ENCODE measurements at regions not wholly inside any gene's neighbourhood (a gene's known extent, or its start where the extent isn't known, plus 50 kb on each side); places are given as distances from the start of the nearest gene placed in this dataset.

- no peak overlapping the region for H3K4me2 ChIP-seq
- H3K9me3 ChIP-seq = no peaks in the 10 kb centered on the region
- H3K79me2 ChIP-seq (ENCODE audit: insufficient read depth) = no peaks in the 10 kb centered on the region
- H3K9me2 ChIP-seq = no peaks in the 10 kb centered on the region
- POLR2A ChIA-PET = no interaction called here
- H3K4me1 ChIP-seq (ENCODE audit: control insufficient read depth in 1 of 2, insufficient read depth in 2 of 2, low read depth in 1 of 2, low read length in 1 of 2) = peaks cover 0 to 3% of the 10 kb centered on the region in 2 experiments; a peak in 1 of 4 replicates
- H3K9ac ChIP-seq = no peak overlapping the region
- H3K36me3 ChIP-seq (replicated peaks in 1 of 2; ENCODE audit: control insufficient read depth in 1 of 2, insufficient read depth in 2 of 2, low read length in 1 of 2) = no peaks in the 10 kb centered on the region
- H3K27ac ChIP-seq (ENCODE audit: low read depth in 2 of 2, low read length in 1 of 2) = no peak overlapping the region
- no peak for TF ChIP-seq TCF12 (IDR thresholded peaks at IDR 0.05)
- no peak for TF ChIP-seq NFIC (IDR thresholded peaks at IDR 0.05; ENCODE audit: borderline replicate concordance)
- no peak for TF ChIP-seq TAF1 (IDR thresholded peaks at IDR 0.05; ENCODE audit: borderline replicate concordance, low read depth, low read length)
- TF ChIP-seq RFX5 (IDR thresholded peaks at IDR 0.05; ENCODE audit: low read length) = no peak
- no peak for TF ChIP-seq RXRA (IDR thresholded peaks at IDR 0.05; ENCODE audit: borderline replicate concordance, low read depth)
- TF ChIP-seq USF1 (IDR thresholded peaks at IDR 0.05; ENCODE audit: borderline replicate concordance, low read depth) = no peak
- TF ChIP-seq GATA2 (CRISPR knock-in tag; IDR thresholded peaks at IDR 0.05) = no peak
- TF ChIP-seq PBX3 (IDR thresholded peaks at IDR 0.05) = no peak
- TF ChIP-seq SIN3A (IDR thresholded peaks at IDR 0.05; ENCODE audit: borderline replicate concordance, low read depth, low read length) = no peak
- TF ChIP-seq, protein P1, sequence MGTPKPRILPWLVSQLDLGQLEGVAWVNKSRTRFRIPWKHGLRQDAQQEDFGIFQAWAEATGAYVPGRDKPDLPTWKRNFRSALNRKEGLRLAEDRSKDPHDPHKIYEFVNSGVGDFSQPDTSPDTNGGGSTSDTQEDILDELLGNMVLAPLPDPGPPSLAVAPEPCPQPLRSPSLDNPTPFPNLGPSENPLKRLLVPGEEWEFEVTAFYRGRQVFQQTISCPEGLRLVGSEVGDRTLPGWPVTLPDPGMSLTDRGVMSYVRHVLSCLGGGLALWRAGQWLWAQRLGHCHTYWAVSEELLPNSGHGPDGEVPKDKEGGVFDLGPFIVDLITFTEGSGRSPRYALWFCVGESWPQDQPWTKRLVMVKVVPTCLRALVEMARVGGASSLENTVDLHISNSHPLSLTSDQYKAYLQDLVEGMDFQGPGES (IDR thresholded peaks at IDR 0.05; ENCODE audit: low read depth, low read length) = no peak
- no peak for TF ChIP-seq POLR2AphosphoS5 (IDR thresholded peaks at IDR 0.05; ENCODE audit: low read depth, low read length)
- 42% methylated on average over 1 of the region's 1 CpG for WGBS (ENCODE audit: low lambda C conversion rate)
- H4K20me1 ChIP-seq (ENCODE audit: insufficient read depth) = no peaks in the 10 kb centered on the region
- H2AFZ ChIP-seq (ENCODE audit: low read depth) = no peak overlapping the region
- H3F3A ChIP-seq (replicated peaks; ENCODE audit: insufficient read depth) = no peaks in the 10 kb centered on the region
- H3K27me3 ChIP-seq (ENCODE audit: insufficient read depth) = 0 out of 2 replicates have a peak, but pooled peaks cover 4% of the 10 kb centered on the region
- CTCF ChIA-PET = interaction anchor here (1.1 to 1.7 kb wide), 3 partner anchors 9 to 17 kb away, joined by 3 to 4 read pairs (median 3); no protein-coding TSS in a partner anchor
- H3K4me3 ChIP-seq (ENCODE audit: low read depth in 2 of 2, low read length in 1 of 2) = no peak overlapping the region
- DNase-seq = no peak
Measured at GRCh38 chr11:116262370-116262769, 510.4 kb downstream of the BUD13 start.

DNA sequence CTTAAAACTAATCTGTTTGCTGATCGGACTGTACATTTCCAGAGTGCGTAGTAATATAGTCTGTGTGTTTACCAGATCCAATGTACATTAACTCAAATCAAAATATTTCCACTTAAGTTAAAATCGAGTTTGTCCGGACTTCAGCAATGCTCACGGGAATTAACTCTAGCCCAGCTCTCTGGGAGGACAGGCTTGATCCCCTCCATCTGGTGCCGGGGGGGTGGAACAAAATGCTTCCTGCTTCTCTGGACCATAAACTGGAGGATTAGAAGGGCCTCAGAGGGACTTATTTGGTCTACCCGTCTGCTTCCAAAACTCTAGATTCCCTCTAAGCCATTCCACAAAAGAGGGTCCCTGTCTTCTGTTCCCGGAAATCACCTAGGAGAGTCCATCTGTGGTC lies 511.2 kb downstream of the BUD13 start:
- Histone ChIP-seq H3K4me3 (ENCODE audit: low read depth in 2 of 2, low read length in 1 of 2) (no peak overlapping the region), H3K27ac (ENCODE audit: low read depth in 2 of 2, low read length in 1 of 2) (no peak overlapping the region), H4K20me1 (ENCODE audit: insufficient read depth) (no peaks in the 10 kb centered on the region), H3K9ac (no peak overlapping the region), H3K4me2 (no peak overlapping the region), H2AFZ (ENCODE audit: low read depth) (no peak overlapping the region), H3K79me2 (ENCODE audit: insufficient read depth) (no peaks in the 10 kb centered on the region), H3K27me3 (ENCODE audit: insufficient read depth) (0 out of 2 replicates have a peak, but pooled peaks cover 4% of the 10 kb centered on the region), H3K9me3 (no peaks in the 10 kb centered on the region), H3K9me2 (no peaks in the 10 kb centered on the region), H3K4me1 (ENCODE audit: control insufficient read depth in 1 of 2, insufficient read depth in 2 of 2, low read depth in 1 of 2, low read length in 1 of 2) (peaks cover 0 to 3% of the 10 kb centered on the region in 2 experiments; a peak in 1 of 4 replicates), H3F3A (replicated peaks; ENCODE audit: insufficient read depth) (no peaks in the 10 kb centered on the region), H3K36me3 (replicated peaks in 1 of 2; ENCODE audit: control insufficient read depth in 1 of 2, insufficient read depth in 2 of 2, low read length in 1 of 2) (no peaks in the 10 kb centered on the region)
- WGBS (ENCODE audit: low lambda C conversion rate) = 59% methylated on average over 8 of the region's 8 CpGs
- DNase-seq = no peak
- CTCF ChIA-PET = no interaction called here
- TF ChIP-seq NFIC (IDR thresholded peaks at IDR 0.05; ENCODE audit: borderline replicate concordance) (no peak), MAX (IDR thresholded peaks at IDR 0.05; ENCODE audit: low read depth) (no peak), USF1 (IDR thresholded peaks at IDR 0.05; ENCODE audit: borderline replicate concordance, low read depth) (no peak), TCF12 (IDR thresholded peaks at IDR 0.05) (no peak)
- POLR2A ChIA-PET = no interaction called here

Measured in SK-N-SH (cell line).